HG03457 (cell line): ENCODE measurements at regions not wholly inside any gene's neighbourhood (a gene's known extent, or its start where the extent isn't known, plus 50 kb on each side); places are given as distances from the start of the nearest gene placed in this dataset.
"Not testable (repeated sequence)": the region's sequence is repeated elsewhere in the genome, so short reads cannot be mapped to it uniquely, and the experiment has no call there.

Experiments
- ATAC-seq: cut with Tn5 transposase; IDR thresholded peaks from one replicate; pipeline ENCODE4 v1.9.1; 2021; ENCODE audit warnings: moderate number of reproducible peaks; ENCODE audit not compliant: unreplicated experiment

GRCh38 chr14:52124791-52125684 lies 56.2 kb upstream of the NID2 start:
- no peak for ATAC-seq

GRCh38 chr14:52122163-52122562 lies 53.3 kb upstream of the NID2 start:
- ATAC-seq: not testable (repeated sequence)

DNA sequence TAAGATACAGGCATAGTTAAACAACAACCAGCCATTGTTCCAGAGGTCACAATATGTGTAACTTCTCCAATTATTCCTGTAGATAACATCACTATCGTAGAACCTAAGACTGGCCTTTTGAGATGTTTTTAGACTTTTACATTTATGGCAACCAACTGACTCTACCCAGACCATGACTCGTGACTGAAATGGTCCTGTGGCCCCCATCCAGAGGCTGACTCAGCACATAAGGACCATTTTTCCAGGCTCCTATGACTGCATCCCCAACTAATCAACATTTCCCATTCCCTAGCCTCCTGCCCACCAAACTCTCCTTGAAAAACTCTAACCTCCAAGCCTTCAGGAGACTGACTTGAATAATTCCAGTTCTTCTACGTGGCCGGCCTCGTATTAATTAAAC lies 52.6 kb upstream of the NID2 start:
- no peak for ATAC-seq

DNA sequence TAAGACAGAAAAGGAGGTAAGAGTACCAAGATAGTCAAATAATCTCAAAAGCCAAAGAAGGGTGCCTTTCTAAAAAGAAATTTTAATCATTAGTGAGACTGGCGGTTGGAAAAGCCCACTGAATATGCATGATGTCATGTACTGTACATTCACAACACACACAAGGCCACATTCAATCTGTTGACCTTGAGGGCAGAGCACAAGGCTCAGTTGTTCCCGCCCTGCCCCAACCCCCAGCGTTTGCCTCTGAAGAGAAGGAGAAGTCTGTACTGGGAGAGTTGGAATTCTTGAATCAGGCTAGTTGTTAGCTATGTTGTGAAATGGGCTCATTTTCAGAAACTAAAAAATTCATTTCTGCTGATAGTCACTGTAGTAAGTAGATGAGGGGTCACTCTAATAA lies 50.2 kb upstream of the NID2 start:
- ATAC-seq: no peak
